ENCODE measurements at regions not wholly inside any gene's neighbourhood (a gene's known extent, or its start where the extent isn't known, plus 50 kb on each side); places are given as distances from the start of the nearest gene placed in this dataset.

- no peak for DNase-seq (ENCODE audit: low read depth, low spot score)
- no peak for TF ChIP-seq CTCF (IDR thresholded peaks at IDR 0.05; ENCODE audit: low read depth, low read length)
- in situ Hi-C loops (cut with HindIII; ENCODE audit: low sequenced_read_pairs) = no loop called here
- H3K4me3 ChIP-seq (ENCODE audit: low read depth, low read length) = no peak overlapping the region
Measured at GRCh38 chr4:32589097-32589496, 1868.9 kb downstream of the PCDH7 start.

- no peak for DNase-seq (ENCODE audit: low read depth, low spot score)
- TF ChIP-seq CTCF (IDR thresholded peaks at IDR 0.05; ENCODE audit: low read depth, low read length) = no peak
- in situ Hi-C loops (cut with HindIII; ENCODE audit: low sequenced_read_pairs) = no loop called here
- H3K4me3 ChIP-seq (ENCODE audit: low read depth, low read length) = no peak overlapping the region
Measured at GRCh38 chr4:32589853-32590252, 1869.7 kb downstream of the PCDH7 start.

- no peak for DNase-seq (ENCODE audit: low read depth, low spot score)
- in situ Hi-C loops (cut with HindIII; ENCODE audit: low sequenced_read_pairs) = no loop called here
- no peak for TF ChIP-seq CTCF (IDR thresholded peaks at IDR 0.05; ENCODE audit: low read depth, low read length)
- no peak overlapping the region for H3K4me3 ChIP-seq (ENCODE audit: low read depth, low read length)
Measured at GRCh38 chr4:32597354-32597753, 1877.2 kb downstream of the PCDH7 start.

GRCh38 chr4:32601848-32602247, 1881.7 kb downstream of the PCDH7 start:
- no peak for TF ChIP-seq CTCF (IDR thresholded peaks at IDR 0.05; ENCODE audit: low read depth, low read length)
- no peak for DNase-seq (ENCODE audit: low read depth, low spot score)
- no peak overlapping the region for H3K4me3 ChIP-seq (ENCODE audit: low read depth, low read length)
- in situ Hi-C loops (cut with HindIII; ENCODE audit: low sequenced_read_pairs) = no loop called here

- no peak for TF ChIP-seq CTCF (IDR thresholded peaks at IDR 0.05; ENCODE audit: low read depth, low read length)
- in situ Hi-C loops (cut with HindIII; ENCODE audit: low sequenced_read_pairs) = no loop called here
- no peak overlapping the region for H3K4me3 ChIP-seq (ENCODE audit: low read depth, low read length)
- no peak for DNase-seq (ENCODE audit: low read depth, low spot score)
Measured at GRCh38 chr4:32607978-32608377, 1887.8 kb downstream of the PCDH7 start.

GRCh38 chr4:32624943-32625603, 1904.9 kb downstream of the PCDH7 start:
- DNase-seq (ENCODE audit: low read depth, low spot score) = no peak
- in situ Hi-C loops (cut with HindIII; ENCODE audit: low sequenced_read_pairs) = no loop called here
- no peak for TF ChIP-seq CTCF (IDR thresholded peaks at IDR 0.05; ENCODE audit: low read depth, low read length)
- no peak overlapping the region for H3K4me3 ChIP-seq (ENCODE audit: low read depth, low read length)

Measured in astrocyte of the spinal cord (primary cell).